Natural killer cell (primary cell): ENCODE measurements at regions not wholly inside any gene's neighbourhood (a gene's known extent, or its start where the extent isn't known, plus 50 kb on each side); places are given as distances from the start of the nearest gene placed in this dataset.

Experiments
- ATAC-seq, 3 donors: fragments of 150-1000 bp in 2 of 3; fragments of 200-7000 bp in 1 of 3; cut with Tn5 transposase; 1 replicate in 1 of 3; 2 replicates in 2 of 3; pipeline ENCODE4 v1.10.0; 2021; ENCODE audit warnings: mild to moderate bottlenecking in 2 of 3, moderate library complexity in 2 of 3
- DNase-seq, 2 donors: peaks; one replicate each; pipeline versions ENCODE4 v3.0.0 to v3.0.0-alpha.2; 2013 to 2021; ENCODE audit warnings: mixed read lengths in 1 of 2
- H3K27ac ChIP-seq: one replicate; pipeline ENCODE4 v1.5.1; 2013; ENCODE audit warnings: mild to moderate bottlenecking, low read length
- H3K27me3 ChIP-seq: one replicate; pipeline ENCODE4 v1.6.1; 2013; ENCODE audit warnings: low read length; ENCODE audit not compliant: control insufficient read depth, insufficient read depth
- H3K36me3 ChIP-seq: one replicate; pipeline ENCODE4 v1.6.1; 2013; ENCODE audit warnings: low read length; ENCODE audit not compliant: control insufficient read depth, insufficient read depth
- H3K4me1 ChIP-seq: one replicate; pipeline ENCODE4 v1.6.1; 2013; ENCODE audit warnings: low read length; ENCODE audit not compliant: control insufficient read depth, insufficient read depth
- H3K4me3 ChIP-seq: one replicate; pipeline ENCODE4 v1.5.1; 2013; ENCODE audit warnings: low read length
- H3K9me3 ChIP-seq: one replicate; pipeline ENCODE4 v1.6.1; 2013; ENCODE audit warnings: low read length; ENCODE audit not compliant: control insufficient read depth, insufficient read depth
- H3K27ac Mint-ChIP-seq, 2 donors: one replicate each; pipeline ENCODE4 v1.8.0; 2022; ENCODE audit warnings: mild to moderate bottlenecking in 2 of 2, mixed read lengths in 2 of 2, moderate library complexity in 1 of 2
- H3K27me3 Mint-ChIP-seq, 2 donors: one replicate each; pipeline ENCODE4 v1.8.0; 2022; ENCODE audit warnings: low read depth in 2 of 2, mixed read lengths in 2 of 2
- H3K36me3 Mint-ChIP-seq: one replicate; pipeline ENCODE4 v1.8.0; 2022; ENCODE audit warnings: mixed read lengths
- H3K4me1 Mint-ChIP-seq, 2 donors: one replicate each; pipeline ENCODE4 v1.8.0; 2022; ENCODE audit warnings: mixed read lengths in 2 of 2
- H3K4me3 Mint-ChIP-seq: one replicate; pipeline ENCODE4 v1.8.0; 2022; ENCODE audit warnings: mild to moderate bottlenecking, moderate library complexity, mixed read lengths
- H3K9me3 Mint-ChIP-seq, 2 donors: one replicate each; pipeline ENCODE4 v1.8.0; 2022; ENCODE audit warnings: mixed read lengths in 2 of 2
- CTCF ChIP-seq: fragments of 200-600 bp; IDR thresholded peaks from one replicate; pipeline ENCODE4 v1.8.0; 2022; ENCODE audit warnings: antibody characterized with exemption
- WGBS: methylation state at CpG from one replicate; pipeline ENCODE4 v1.1.7; 2013; ENCODE audit warnings: missing lambda C conversion rate; ENCODE audit not compliant: insufficient coverage; 5-methylcytosine and 5-hydroxymethylcytosine counted together
- intact Hi-C: fragments of 100-400 bp; cut with micrococcal nuclease; formaldehyde crosslinking; loops from one replicate; pipeline ENCODE4 v1.14.2; 2022

DNA sequence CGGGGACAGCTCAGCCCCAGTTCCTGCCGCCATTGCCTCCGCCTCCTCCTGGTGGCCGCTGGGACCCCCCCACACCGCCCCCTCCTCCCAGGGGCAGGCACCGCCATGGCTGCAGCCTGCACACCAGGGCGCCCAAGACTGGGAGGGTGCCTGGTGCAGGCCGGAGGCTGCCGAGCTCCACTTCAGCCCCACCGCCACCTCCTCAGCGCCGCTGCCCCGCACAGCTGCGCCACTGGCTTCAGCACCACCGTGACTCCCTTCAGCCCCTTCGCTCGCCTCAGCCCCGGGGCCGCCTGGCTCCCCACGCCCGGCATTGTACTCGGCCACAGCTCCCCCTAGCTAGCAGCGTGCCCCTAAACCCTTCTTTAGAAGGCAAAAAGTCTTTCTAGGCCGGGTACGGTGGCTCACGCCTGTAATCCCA lies 131.1 kb downstream of the CRYBB2 start:
- H3K36me3 ChIP-seq, result peaks cover 22% of the 10 kb centered on the region
- peaks cover 9% of the 10 kb centered on the region for H3K36me3 Mint-ChIP-seq

GRCh38 chr22:25351631-25352293 lies 132.3 kb downstream of the CRYBB2 start:
- no peak for DNase-seq
- H3K9me3 ChIP-seq, result no peaks in the 10 kb centered on the region
- H3K9me3 Mint-ChIP-seq, result no peaks in the 10 kb centered on the region
- no peak for ATAC-seq
- H3K27me3 Mint-ChIP-seq, result no peaks in the 10 kb centered on the region
- 96% methylated on average over 18 of the region's 18 CpGs for WGBS
- H3K27ac ChIP-seq, result no peak overlapping the region
- intact Hi-C loops, result no loop called here
- H3K36me3 ChIP-seq, result peaks cover 25% of the 10 kb centered on the region
- H3K4me3 Mint-ChIP-seq, result no peak overlapping the region
- H3K4me1 ChIP-seq, result no peaks in the 10 kb centered on the region
- peaks cover 9% of the 10 kb centered on the region for H3K36me3 Mint-ChIP-seq
- H3K4me1 Mint-ChIP-seq, result no peaks in the 10 kb centered on the region
- no peak overlapping the region for H3K27ac Mint-ChIP-seq
- no peak overlapping the region for H3K4me3 ChIP-seq
- H3K27me3 ChIP-seq, result no peaks in the 10 kb centered on the region
- TF ChIP-seq CTCF, result no peak

More for the DNA sequence above, 131.1 kb downstream of the CRYBB2 start:
- H3K4me3 ChIP-seq, result no peak overlapping the region
- no peaks in the 10 kb centered on the region for H3K9me3 Mint-ChIP-seq
- H3K27me3 Mint-ChIP-seq, result no peaks in the 10 kb centered on the region
- no peak overlapping the region for H3K27ac Mint-ChIP-seq
- DNase-seq (peak in 1 of 2 donors; percentile 7), ATAC-seq (no peak)
- TF ChIP-seq CTCF, result no peak
- no peaks in the 10 kb centered on the region for H3K9me3 ChIP-seq
- H3K4me1 Mint-ChIP-seq, result no peaks in the 10 kb centered on the region
- H3K4me3 Mint-ChIP-seq, result no peak overlapping the region
- H3K4me1 ChIP-seq, result no peaks in the 10 kb centered on the region
- no peaks in the 10 kb centered on the region for H3K27me3 ChIP-seq
- H3K27ac ChIP-seq, result no peak overlapping the region
- WGBS, result 96% methylated on average over 26 of the region's 26 CpGs
- intact Hi-C loops, result no loop called here

DNA sequence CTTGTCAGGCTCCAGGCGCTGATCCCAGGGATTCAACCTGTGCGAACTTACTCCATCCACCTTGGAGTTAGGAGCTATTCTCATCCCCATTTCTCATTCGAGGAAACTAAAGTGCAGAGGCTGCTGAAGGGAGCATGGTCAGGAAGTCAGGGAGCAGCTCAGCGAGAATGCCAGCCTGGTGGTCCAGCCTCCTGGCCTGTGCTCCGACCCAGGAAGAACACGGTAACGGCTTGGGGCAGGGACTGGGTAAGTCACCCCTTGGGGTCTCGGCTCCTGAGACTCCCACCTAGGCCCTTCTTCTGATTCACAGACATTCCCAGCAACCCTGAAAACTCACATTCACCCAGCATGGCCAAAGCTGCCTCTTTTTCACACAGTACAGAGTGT lies 132.8 kb downstream of the CRYBB2 start:
- no peaks in the 10 kb centered on the region for H3K9me3 Mint-ChIP-seq
- no peak for DNase-seq
- Histone ChIP-seq H3K27me3 (no peaks in the 10 kb centered on the region), H3K27ac (no peak overlapping the region), H3K9me3 (no peaks in the 10 kb centered on the region), H3K36me3 (peaks cover 29% of the 10 kb centered on the region), H3K4me3 (no peak overlapping the region), H3K4me1 (no peaks in the 10 kb centered on the region)
- intact Hi-C loops, result no loop called here
- no peak overlapping the region for H3K27ac Mint-ChIP-seq
- TF ChIP-seq CTCF, result no peak
- no peaks in the 10 kb centered on the region for H3K4me1 Mint-ChIP-seq
- H3K4me3 Mint-ChIP-seq, result no peak overlapping the region
- H3K36me3 Mint-ChIP-seq, result peaks cover 9% of the 10 kb centered on the region
- no peaks in the 10 kb centered on the region for H3K27me3 Mint-ChIP-seq
- ATAC-seq, result no peak
- WGBS, result 89% methylated on average over 8 of the region's 8 CpGs
